GM23338 (cell line): ENCODE measurements at regions not wholly inside any gene's neighbourhood (a gene's known extent, or its start where the extent isn't known, plus 50 kb on each side); places are given as distances from the start of the nearest gene placed in this dataset.

Source experiments
- ATAC-seq: fragments of 200-7000 bp; cut with Tn5 transposase; 3 replicates; pipeline ENCODE4 v1.9.1; 2020
- DNase-seq: peaks from one replicate; pipeline ENCODE4 v3.0.0-alpha.2; 2015; ENCODE audit warnings: low spot score
- H2AFZ ChIP-seq: fragments of 200-600 bp; sonication (generic); 2 replicates; pipeline ENCODE4 v1.8.0; 2016; ENCODE audit warnings: antibody characterized with exemption, mild to moderate bottlenecking, moderate library complexity
- H3F3A ChIP-seq: fragments of 200-600 bp; sonication (generic); replicated peaks from 2 replicates; pipeline ENCODE4 v1.8.0; 2017; ENCODE audit warnings: antibody characterized with exemption, mixed run types, low read depth
- H3K27ac ChIP-seq: fragments of 200-600 bp; sonication (generic); 2 replicates; pipeline ENCODE4 v1.6.1; 2016; ENCODE audit warnings: low read depth
- H3K27me3 ChIP-seq: fragments of 200-600 bp; sonication (generic); 2 replicates; pipeline ENCODE4 v1.8.0; 2016; ENCODE audit warnings: mild to moderate bottlenecking, mixed run types, moderate library complexity; ENCODE audit not compliant: insufficient read depth
- H3K36me3 ChIP-seq: fragments of 200-600 bp; sonication (generic); 2 replicates; pipeline ENCODE4 v1.8.0; 2016; ENCODE audit warnings: mild to moderate bottlenecking; ENCODE audit not compliant: insufficient read depth
- H3K4me1 ChIP-seq: fragments of 200-600 bp; sonication (generic); 2 replicates; pipeline ENCODE4 v1.8.0; 2016; ENCODE audit warnings: mild to moderate bottlenecking, moderate library complexity; ENCODE audit not compliant: insufficient read depth
- H3K4me2 ChIP-seq: fragments of 200-600 bp; sonication (generic); 2 replicates; pipeline ENCODE4 v1.7.1; 2017; ENCODE audit warnings: mixed run types
- H3K4me3 ChIP-seq: fragments of 200-600 bp; sonication (generic); 2 replicates; pipeline ENCODE4 v1.6.1; 2016; ENCODE audit warnings: mixed run types
- H3K79me2 ChIP-seq: fragments of 200-600 bp; sonication (generic); replicated peaks from 2 replicates; pipeline ENCODE4 v1.8.0; 2017; ENCODE audit warnings: mild to moderate bottlenecking; ENCODE audit not compliant: insufficient read depth
- H3K9me2 ChIP-seq: fragments of 200-600 bp; sonication (generic); 2 replicates; pipeline ENCODE4 v1.8.0; 2017; ENCODE audit not compliant: insufficient read depth
- H4K20me1 ChIP-seq: fragments of 200-600 bp; sonication (generic); replicated peaks from 2 replicates; pipeline ENCODE4 v1.8.0; 2017; ENCODE audit warnings: mild to moderate bottlenecking; ENCODE audit not compliant: insufficient read depth
- H3K27ac Mint-ChIP-seq: 2 replicates; pipeline ENCODE4 v1.8.0; 2020; ENCODE audit warnings: inconsistent platforms, mild to moderate bottlenecking, moderate library complexity, mixed read lengths
- H3K27me3 Mint-ChIP-seq: 3 replicates; pipeline ENCODE4 v1.8.0; 2022; ENCODE audit warnings: low read depth, mild to moderate bottlenecking, moderate library complexity, mixed read lengths, inconsistent platforms; ENCODE audit not compliant: insufficient read depth, poor library complexity
- H3K36me3 Mint-ChIP-seq: 3 replicates; pipeline ENCODE4 v1.8.0; 2021; ENCODE audit warnings: low read depth, mild to moderate bottlenecking, inconsistent platforms, moderate library complexity, mixed read lengths
- H3K4me1 Mint-ChIP-seq: 3 replicates; pipeline ENCODE4 v1.8.0; 2020; ENCODE audit warnings: mild to moderate bottlenecking, inconsistent platforms, mixed read lengths
- H3K4me3 Mint-ChIP-seq: 3 replicates; pipeline ENCODE4 v1.8.0; 2021; ENCODE audit warnings: moderate library complexity, mild to moderate bottlenecking, inconsistent platforms, mixed read lengths
- H3K9me3 Mint-ChIP-seq: 3 replicates; pipeline ENCODE4 v1.8.0; 2020; ENCODE audit warnings: moderate library complexity, mild to moderate bottlenecking, inconsistent platforms, mixed read lengths
- CTCF ChIP-seq, 2 experiments: fragments of 200-600 bp in 1 of 2; sonication (generic) in 1 of 2; conservative IDR thresholded peaks; 2 replicates each; pipeline versions ENCODE4 v1.5.1 to v1.6.1; 2016 to 2017; ENCODE audit warnings: antibody characterized with exemption in 2 of 2, low read depth in 2 of 2, mild to moderate bottlenecking in 2 of 2, moderate library complexity in 1 of 2
- EZH2 ChIP-seq: fragments of 200-600 bp; sonication (generic); IDR thresholded peaks from one replicate; pipeline ENCODE4 v1.8.0; 2017; ENCODE audit warnings: antibody characterized with exemption, mild to moderate bottlenecking, low read depth; ENCODE audit not compliant: unreplicated experiment
- EZH2phosphoT487 ChIP-seq: fragments of 200-600 bp; sonication (generic); IDR thresholded peaks from one replicate; pipeline ENCODE4 v1.8.1; 2018; ENCODE audit warnings: antibody characterized with exemption; ENCODE audit not compliant: unreplicated experiment
- NANOG ChIP-seq: IDR thresholded peaks from 2 replicates; pipeline ENCODE4 v1.6.1; 2016; ENCODE audit warnings: antibody characterized with exemption, borderline replicate concordance
- REST ChIP-seq: IDR thresholded peaks from one replicate; pipeline ENCODE4 v1.6.1; 2018; ENCODE audit warnings: antibody characterized with exemption; ENCODE audit not compliant: unreplicated experiment
- STAT1 ChIP-seq: IDR thresholded peaks from one replicate; pipeline ENCODE4 v1.6.1; 2016; ENCODE audit warnings: antibody characterized with exemption; ENCODE audit not compliant: unreplicated experiment
- ZNF331 ChIP-seq: fragments of 250-450 bp; sonication (Bioruptor Pico); IDR thresholded peaks from 2 replicates; pipeline ENCODE4 v1.5.0; 2020; ENCODE audit warnings: low read depth, mild to moderate bottlenecking, moderate library complexity
- TF ChIP-seq, protein P1 (sequence below): IDR thresholded peaks from 2 replicates; pipeline ENCODE4 v1.6.1; 2016; ENCODE audit warnings: antibody characterized with exemption

DNA sequence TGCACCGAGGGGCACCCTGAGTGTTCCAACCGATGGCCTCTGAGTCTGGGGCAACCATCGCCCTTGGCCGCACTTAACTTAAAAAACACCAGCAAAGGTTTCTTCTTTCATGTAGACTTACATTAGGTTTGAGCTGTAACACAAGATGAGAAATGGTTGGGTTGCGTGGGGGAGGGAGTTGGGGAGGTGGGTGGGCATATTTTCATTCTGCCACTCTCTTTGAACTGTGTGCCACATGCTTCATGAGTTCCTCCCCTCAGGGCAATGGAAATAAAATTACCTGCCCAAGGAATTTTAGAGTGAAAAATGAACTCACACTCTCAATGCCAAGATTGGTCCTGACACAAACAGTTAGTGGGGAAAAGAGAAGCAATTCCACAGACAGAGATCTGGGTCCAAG lies 430.1 kb upstream of the USP24 start (continued):
- no peak for TF ChIP-seq CTCF (conservative IDR thresholded peaks at IDR 0.05; ENCODE audit: low read depth in 2 of 2)
- TF ChIP-seq, protein P1, sequence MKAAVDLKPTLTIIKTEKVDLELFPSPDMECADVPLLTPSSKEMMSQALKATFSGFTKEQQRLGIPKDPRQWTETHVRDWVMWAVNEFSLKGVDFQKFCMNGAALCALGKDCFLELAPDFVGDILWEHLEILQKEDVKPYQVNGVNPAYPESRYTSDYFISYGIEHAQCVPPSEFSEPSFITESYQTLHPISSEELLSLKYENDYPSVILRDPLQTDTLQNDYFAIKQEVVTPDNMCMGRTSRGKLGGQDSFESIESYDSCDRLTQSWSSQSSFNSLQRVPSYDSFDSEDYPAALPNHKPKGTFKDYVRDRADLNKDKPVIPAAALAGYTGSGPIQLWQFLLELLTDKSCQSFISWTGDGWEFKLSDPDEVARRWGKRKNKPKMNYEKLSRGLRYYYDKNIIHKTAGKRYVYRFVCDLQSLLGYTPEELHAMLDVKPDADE = no peak
- TF ChIP-seq REST = no peak
- TF ChIP-seq STAT1 = no peak
- TF ChIP-seq EZH2 = no peak

- Histone ChIP-seq H3K9me2 (0 out of 2 replicates have a peak, but pooled peaks cover 5% of the 10 kb centered on the region), H3F3A (no peaks in the 10 kb centered on the region), H3K4me1 (no peaks in the 10 kb centered on the region), H3K27me3 (no peaks in the 10 kb centered on the region), H3K79me2 (no peaks in the 10 kb centered on the region), H4K20me1 (no peaks in the 10 kb centered on the region), H3K36me3 (no peaks in the 10 kb centered on the region), H3K4me3 (no peak overlapping the region), H2AFZ (no peak overlapping the region), H3K27ac (no peak overlapping the region), H3K4me2 (no peak overlapping the region)
- Mint-ChIP-seq H3K36me3 (no peaks in the 10 kb centered on the region), H3K27ac (no peak overlapping the region), H3K27me3 (no peaks in the 10 kb centered on the region), H3K4me3 (no peak overlapping the region), H3K9me3 (no peaks in the 10 kb centered on the region), H3K4me1 (no peaks in the 10 kb centered on the region)
- ATAC-seq (no peak), DNase-seq (no peak)
- TF ChIP-seq ZNF331 = no peak
- TF ChIP-seq, protein P1 = no peak
- TF ChIP-seq EZH2phosphoT487 = no peak
- no peak for TF ChIP-seq NANOG
- TF ChIP-seq REST = no peak
These were observed 426.8 kb upstream of the USP24 start for GRCh38 chr1:55641947-55642346.
